NCI-H446 (cell line): ENCODE measurements at regions not wholly inside any gene's neighbourhood (a gene's known extent, or its start where the extent isn't known, plus 50 kb on each side); places are given as distances from the start of the nearest gene placed in this dataset.

Experiments used
- DNase-seq, 2 experiments: peaks; one replicate each; lab custom pipeline; 2025; lab: John Stamatoyannopoulos, UW

GRCh38 chr12:76611533-76611932 lies 52.0 kb upstream of the OSBPL8 start:
- no peak for DNase-seq

GRCh38 chr12:76614364-76614763 lies 54.8 kb upstream of the OSBPL8 start:
- no peak for DNase-seq

- no peak for DNase-seq
Observed at GRCh38 chr12:76618031-76618430, 58.5 kb upstream of the OSBPL8 start.

GRCh38 chr12:76621582-76622024 lies 62.0 kb upstream of the OSBPL8 start:
- peak; percentile 65 to 75 for DNase-seq

- no peak for DNase-seq
Observed at GRCh38 chr12:76622351-76622750, 62.8 kb upstream of the OSBPL8 start.

- DNase-seq: no peak
Observed at GRCh38 chr12:76622915-76623314, 63.3 kb upstream of the OSBPL8 start.

GRCh38 chr12:76623931-76624330 lies 64.4 kb upstream of the OSBPL8 start:
- no peak for DNase-seq

GRCh38 chr12:76627346-76628135 lies 68.0 kb upstream of the OSBPL8 start:
- peak in 1 of 2 experiments; percentile 13 for DNase-seq

GRCh38 chr12:76628745-76629144 lies 69.2 kb upstream of the OSBPL8 start:
- no peak for DNase-seq

- no peak for DNase-seq
Observed at GRCh38 chr12:76631741-76632140, 72.2 kb upstream of the OSBPL8 start.

- no peak for DNase-seq
Observed at GRCh38 chr12:76633415-76633814, 73.8 kb upstream of the OSBPL8 start.

- no peak for DNase-seq
Observed at GRCh38 chr12:76634133-76634532, 74.6 kb upstream of the OSBPL8 start.

- no peak for DNase-seq
Observed at GRCh38 chr12:76636121-76636692, 76.6 kb upstream of the OSBPL8 start.

GRCh38 chr12:76637807-76638206 lies 78.2 kb upstream of the OSBPL8 start:
- DNase-seq: no peak

- DNase-seq: no peak
Observed at GRCh38 chr12:76639646-76640045, 80.1 kb upstream of the OSBPL8 start.

- DNase-seq: no peak
Observed at GRCh38 chr12:76641073-76641472, 81.5 kb upstream of the OSBPL8 start.

- DNase-seq: no peak
Observed at GRCh38 chr12:76641961-76642360, 82.4 kb upstream of the OSBPL8 start.

- no peak for DNase-seq
Observed at GRCh38 chr12:76643438-76643837, 83.9 kb upstream of the OSBPL8 start.

GRCh38 chr12:76644950-76645349 lies 85.4 kb upstream of the OSBPL8 start:
- DNase-seq: no peak

- DNase-seq: no peak
Observed at GRCh38 chr12:76645934-76646333, 86.4 kb upstream of the OSBPL8 start.

GRCh38 chr12:76646366-76646765 lies 86.8 kb upstream of the OSBPL8 start:
- DNase-seq: no peak

GRCh38 chr12:76649099-76649498 lies 89.5 kb upstream of the OSBPL8 start:
- DNase-seq: no peak

GRCh38 chr12:76652402-76652801 lies 92.8 kb upstream of the OSBPL8 start:
- DNase-seq: no peak

GRCh38 chr12:76653342-76653741 lies 93.8 kb upstream of the OSBPL8 start:
- DNase-seq: no peak
